ENCODE measurements at regions not wholly inside any gene's neighbourhood (a gene's known extent, or its start where the extent isn't known, plus 50 kb on each side); places are given as distances from the start of the nearest gene placed in this dataset.

DNA sequence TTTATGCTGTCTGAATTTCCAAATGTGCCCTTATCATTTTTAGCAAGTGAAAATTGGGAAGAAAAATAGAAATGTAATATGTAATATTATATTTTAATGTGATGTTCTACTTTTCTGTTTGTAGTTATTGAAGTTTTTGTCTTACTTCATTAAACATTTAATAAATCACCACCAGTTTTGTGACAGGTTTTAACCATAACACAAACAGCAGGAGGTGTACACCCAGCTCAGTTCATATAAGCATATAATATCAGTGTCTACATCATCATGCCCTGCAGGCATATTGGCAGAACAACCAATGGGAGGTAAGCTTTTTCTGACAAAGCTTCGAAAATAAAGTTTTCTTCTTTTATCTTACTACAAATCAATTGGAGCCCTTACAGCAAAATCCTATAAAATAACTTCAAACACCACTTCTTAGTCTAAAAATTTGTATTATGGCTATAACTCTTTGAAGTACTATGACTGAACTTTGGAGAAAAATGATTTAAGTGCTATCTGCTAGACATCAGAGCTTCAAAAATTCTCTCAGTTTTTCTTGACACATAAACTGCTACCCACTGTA is 236.7 kb downstream of the BARHL2 start:
- intact Hi-C loops (cut with DNase I): no loop called here
- DNase-seq (no peak), ATAC-seq (no peak)
- Histone ChIP-seq H3K27me3 (no peaks in the 10 kb centered on the region), H3K4me1 (no peaks in the 10 kb centered on the region), H3K27ac (no peak overlapping the region), H3K4me3 (no peak overlapping the region), H3K9me3 (no peaks in the 10 kb centered on the region), H3K36me3 (replicated peaks in 1 of 2; ENCODE audit: insufficient read depth in 1 of 2, low read depth in 2 of 2) (no peaks in the 10 kb centered on the region)
- 51 to 61% methylated on average over 1 of the region's 1 CpG for WGBS, 2 donors
- TF ChIP-seq POLR2A (IDR thresholded peaks at IDR 0.05): no peak
- TF ChIP-seq, protein P1, sequence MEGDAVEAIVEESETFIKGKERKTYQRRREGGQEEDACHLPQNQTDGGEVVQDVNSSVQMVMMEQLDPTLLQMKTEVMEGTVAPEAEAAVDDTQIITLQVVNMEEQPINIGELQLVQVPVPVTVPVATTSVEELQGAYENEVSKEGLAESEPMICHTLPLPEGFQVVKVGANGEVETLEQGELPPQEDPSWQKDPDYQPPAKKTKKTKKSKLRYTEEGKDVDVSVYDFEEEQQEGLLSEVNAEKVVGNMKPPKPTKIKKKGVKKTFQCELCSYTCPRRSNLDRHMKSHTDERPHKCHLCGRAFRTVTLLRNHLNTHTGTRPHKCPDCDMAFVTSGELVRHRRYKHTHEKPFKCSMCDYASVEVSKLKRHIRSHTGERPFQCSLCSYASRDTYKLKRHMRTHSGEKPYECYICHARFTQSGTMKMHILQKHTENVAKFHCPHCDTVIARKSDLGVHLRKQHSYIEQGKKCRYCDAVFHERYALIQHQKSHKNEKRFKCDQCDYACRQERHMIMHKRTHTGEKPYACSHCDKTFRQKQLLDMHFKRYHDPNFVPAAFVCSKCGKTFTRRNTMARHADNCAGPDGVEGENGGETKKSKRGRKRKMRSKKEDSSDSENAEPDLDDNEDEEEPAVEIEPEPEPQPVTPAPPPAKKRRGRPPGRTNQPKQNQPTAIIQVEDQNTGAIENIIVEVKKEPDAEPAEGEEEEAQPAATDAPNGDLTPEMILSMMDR (IDR thresholded peaks at IDR 0.05): no peak

DNA sequence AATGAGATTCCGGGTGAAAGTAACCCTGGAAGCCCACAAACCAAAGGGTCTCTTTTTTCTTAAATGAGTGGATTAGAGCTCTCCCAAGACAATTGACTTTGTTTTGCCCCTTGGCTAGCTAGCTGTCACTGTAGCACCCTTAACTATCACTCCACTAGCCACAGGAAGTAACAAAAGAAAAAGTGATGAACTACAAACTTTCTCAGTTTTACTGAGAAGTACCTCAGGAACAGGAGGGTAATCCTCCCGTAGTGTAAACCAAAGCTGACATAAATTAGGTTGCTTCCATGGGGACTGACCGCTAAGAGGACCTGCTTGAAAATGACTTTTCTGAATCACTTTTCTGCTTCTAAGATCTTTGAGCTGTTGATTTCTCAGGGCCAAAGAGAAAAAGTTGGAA is 240.1 kb downstream of the BARHL2 start:
- Histone ChIP-seq H3K9me3 (no peaks in the 10 kb centered on the region), H3K36me3 (replicated peaks in 1 of 2; ENCODE audit: insufficient read depth in 1 of 2, low read depth in 2 of 2) (no peaks in the 10 kb centered on the region), H3K27me3 (no peaks in the 10 kb centered on the region), H3K4me1 (no peaks in the 10 kb centered on the region), H3K27ac (no peak overlapping the region), H3K4me3 (no peak overlapping the region)
- TF ChIP-seq, protein P1 (IDR thresholded peaks at IDR 0.05): no peak
- DNase-seq (no peak), ATAC-seq (no peak)
- intact Hi-C loops (cut with DNase I): no loop called here
- WGBS, 2 donors: 59 to 65% methylated on average over 3 of the region's 3 CpGs

DNA sequence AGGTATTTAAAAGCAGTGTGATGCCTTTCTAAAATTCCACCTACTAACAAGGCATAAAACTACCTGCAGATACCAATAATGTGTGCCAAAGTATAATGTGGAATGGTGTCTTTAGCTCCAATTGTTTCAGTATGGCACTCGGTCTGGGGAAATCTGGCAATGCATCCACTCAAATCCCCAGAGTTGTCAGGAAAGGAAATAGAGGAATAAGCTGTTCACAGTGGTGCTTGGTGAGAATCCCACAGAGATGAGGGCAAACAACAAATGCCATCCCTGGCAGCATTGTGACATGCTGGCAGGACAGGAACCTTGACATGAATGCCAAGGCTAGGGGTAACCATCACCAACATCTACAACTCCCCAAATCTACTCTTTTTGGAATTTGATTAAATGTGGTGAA is 240.7 kb downstream of the BARHL2 start:
- intact Hi-C loops (cut with DNase I): no loop called here
- no peak for DNase-seq
- WGBS, 2 donors: 38 to 52% methylated on average over 1 of the region's 1 CpG
- H3K4me3 ChIP-seq: no peak overlapping the region
- H3K27ac ChIP-seq: no peak overlapping the region
- no peaks in the 10 kb centered on the region for H3K9me3 ChIP-seq
- no peak for ATAC-seq
- no peaks in the 10 kb centered on the region for H3K4me1 ChIP-seq
- no peaks in the 10 kb centered on the region for H3K27me3 ChIP-seq
- H3K36me3 ChIP-seq (replicated peaks in 1 of 2; ENCODE audit: insufficient read depth in 1 of 2, low read depth in 2 of 2): no peaks in the 10 kb centered on the region
- TF ChIP-seq, protein P1 (IDR thresholded peaks at IDR 0.05): no peak
- TF ChIP-seq POLR2A (IDR thresholded peaks at IDR 0.05): no peak

DNA sequence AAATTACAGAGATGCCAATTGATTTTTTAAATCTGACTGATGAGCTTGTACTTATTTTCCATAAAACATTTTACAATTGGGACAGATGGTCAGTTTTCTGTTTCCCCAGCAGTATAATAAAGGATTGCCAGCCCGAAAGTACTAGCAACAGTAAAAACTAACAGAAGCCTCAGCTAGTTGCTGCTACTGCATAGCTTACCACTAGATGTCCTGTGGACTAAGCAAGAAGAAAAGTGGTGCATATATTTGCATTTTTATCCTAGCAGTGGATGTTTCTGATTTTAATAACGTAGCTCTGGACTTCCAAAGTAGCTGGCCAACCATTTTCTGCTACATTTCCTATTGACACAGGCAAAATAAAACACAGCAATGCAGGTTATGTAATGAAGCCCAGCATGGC is 241.5 kb downstream of the BARHL2 start:
- no peak overlapping the region for H3K27ac ChIP-seq
- ATAC-seq (no peak), DNase-seq (no peak)
- no peak overlapping the region for H3K4me3 ChIP-seq
- H3K36me3 ChIP-seq (replicated peaks in 1 of 2; ENCODE audit: insufficient read depth in 1 of 2, low read depth in 2 of 2): no peaks in the 10 kb centered on the region
- no peaks in the 10 kb centered on the region for H3K4me1 ChIP-seq
- WGBS, 2 donors: 10 to 11% methylated on average over 2 of the region's 2 CpGs
- TF ChIP-seq POLR2A (IDR thresholded peaks at IDR 0.05): no peak
- TF ChIP-seq, protein P1 (IDR thresholded peaks at IDR 0.05): no peak
- H3K9me3 ChIP-seq: no peaks in the 10 kb centered on the region
- H3K27me3 ChIP-seq: no peaks in the 10 kb centered on the region
- intact Hi-C loops (cut with DNase I): no loop called here

DNA sequence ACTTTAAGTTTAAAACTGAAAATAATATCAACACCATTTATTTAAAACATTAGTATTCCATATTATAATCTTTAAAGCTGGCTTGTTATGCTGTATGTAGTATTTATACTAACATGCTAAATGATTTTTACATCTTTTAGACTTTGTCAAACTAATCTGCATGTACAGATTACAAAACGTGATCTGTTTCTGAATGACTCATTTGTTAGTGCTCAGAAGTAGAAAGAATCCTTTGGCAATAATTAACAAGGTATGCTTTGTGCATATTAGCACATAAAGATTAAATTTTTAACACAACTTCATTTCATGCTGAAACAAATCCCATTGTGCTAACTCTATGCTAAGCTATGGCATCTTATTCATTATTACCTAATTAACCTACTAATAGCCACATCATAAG is 242.4 kb downstream of the BARHL2 start:
- no peaks in the 10 kb centered on the region for H3K36me3 ChIP-seq (replicated peaks in 1 of 2; ENCODE audit: insufficient read depth in 1 of 2, low read depth in 2 of 2)
- 13 to 16% methylated on average over 1 of the region's 1 CpG for WGBS, 2 donors
- H3K27me3 ChIP-seq: no peaks in the 10 kb centered on the region
- no peaks in the 10 kb centered on the region for H3K4me1 ChIP-seq
- no peaks in the 10 kb centered on the region for H3K9me3 ChIP-seq
- H3K27ac ChIP-seq: no peak overlapping the region
- no peak overlapping the region for H3K4me3 ChIP-seq
- ATAC-seq (no peak), DNase-seq (no peak)
- TF ChIP-seq, protein P1 (IDR thresholded peaks at IDR 0.05): no peak
- TF ChIP-seq POLR2A (IDR thresholded peaks at IDR 0.05): no peak
- intact Hi-C loops (cut with DNase I): no loop called here
